ENCODE measurements at regions not wholly inside any gene's neighbourhood (a gene's known extent, or its start where the extent isn't known, plus 50 kb on each side); places are given as distances from the start of the nearest gene placed in this dataset.
A peak's percentile ranks its signal among the peaks of the same experiment; 100 is the strongest.
"Not testable (repeated sequence)": the region's sequence is repeated elsewhere in the genome, so short reads cannot be mapped to it uniquely, and the experiment has no call there.

GRCh38 chr21:14741256-14741655 lies 195.1 kb upstream of the SAMSN1 start:
- Histone ChIP-seq H3K79me2 (no peaks in the 10 kb centered on the region), H3K4me2 (no peak overlapping the region), H3K27ac (no peak overlapping the region), H3K27me3 (no peaks in the 10 kb centered on the region), H4K20me1 (ENCODE audit: insufficient read depth, poor library complexity, severe bottlenecking) (no peaks in the 10 kb centered on the region), H2AFZ (no peak overlapping the region), H3K9me3 (ENCODE audit: low read depth) (no peaks in the 10 kb centered on the region), H3K36me3 (replicated peaks; ENCODE audit: insufficient read depth, low read depth) (no peaks in the 10 kb centered on the region), H3K4me3 (no peak overlapping the region), H3K9me2 (replicated peaks; ENCODE audit: insufficient read depth) (no peaks in the 10 kb centered on the region), H3K4me1 (ENCODE audit: insufficient read depth) (no peaks in the 10 kb centered on the region)
- TF ChIP-seq EZH2 (IDR thresholded peaks at IDR 0.05; ENCODE audit: borderline replicate concordance) = no peak
- no peak for TF ChIP-seq CTCF (IDR thresholded peaks at IDR 0.05; ENCODE audit: poor library complexity)
- no peak for TF ChIP-seq EZH2phosphoT487 (IDR thresholded peaks at IDR 0.05; ENCODE audit: low read depth, severe bottlenecking, unreplicated experiment)
- 79% methylated on average over 1 of the region's 1 CpG for WGBS (ENCODE audit: low lambda C conversion rate, missing lambda C conversion rate)
- peak; percentile 60 for DNase-seq (ENCODE audit: low spot score)

- Histone ChIP-seq H3K4me2 (no peak overlapping the region), H2AFZ (no peak overlapping the region), H3K27me3 (no peaks in the 10 kb centered on the region), H4K20me1 (ENCODE audit: insufficient read depth, poor library complexity, severe bottlenecking) (no peaks in the 10 kb centered on the region), H3K4me1 (ENCODE audit: insufficient read depth) (no peaks in the 10 kb centered on the region), H3K9me3 (ENCODE audit: low read depth) (no peaks in the 10 kb centered on the region), H3K79me2 (no peaks in the 10 kb centered on the region), H3K36me3 (replicated peaks; ENCODE audit: insufficient read depth, low read depth) (no peaks in the 10 kb centered on the region), H3K9me2 (replicated peaks; ENCODE audit: insufficient read depth) (no peaks in the 10 kb centered on the region), H3K4me3 (no peak overlapping the region), H3K27ac (no peak overlapping the region)
- WGBS (ENCODE audit: low lambda C conversion rate, missing lambda C conversion rate) = 90% methylated on average over 1 of the region's 1 CpG
- no peak for DNase-seq (ENCODE audit: low spot score)
- TF ChIP-seq EZH2phosphoT487 (IDR thresholded peaks at IDR 0.05; ENCODE audit: low read depth, severe bottlenecking, unreplicated experiment) = no peak
- TF ChIP-seq CTCF (IDR thresholded peaks at IDR 0.05; ENCODE audit: poor library complexity) = no peak
- TF ChIP-seq EZH2 (IDR thresholded peaks at IDR 0.05; ENCODE audit: borderline replicate concordance) = no peak
These were observed 194.6 kb upstream of the SAMSN1 start for GRCh38 chr21:14740692-14741091.

GRCh38 chr21:14740116-14740515 lies 194.0 kb upstream of the SAMSN1 start:
- TF ChIP-seq EZH2phosphoT487 (IDR thresholded peaks at IDR 0.05; ENCODE audit: low read depth, severe bottlenecking, unreplicated experiment) (no peak), EZH2 (IDR thresholded peaks at IDR 0.05; ENCODE audit: borderline replicate concordance) (no peak), CTCF (IDR thresholded peaks at IDR 0.05; ENCODE audit: poor library complexity) (no peak)
- Histone ChIP-seq H3K27me3 (no peaks in the 10 kb centered on the region), H2AFZ (no peak overlapping the region), H4K20me1 (ENCODE audit: insufficient read depth, poor library complexity, severe bottlenecking) (no peaks in the 10 kb centered on the region), H3K9me3 (ENCODE audit: low read depth) (no peaks in the 10 kb centered on the region), H3K27ac (no peak overlapping the region), H3K9me2 (replicated peaks; ENCODE audit: insufficient read depth) (no peaks in the 10 kb centered on the region), H3K36me3 (replicated peaks; ENCODE audit: insufficient read depth, low read depth) (no peaks in the 10 kb centered on the region), H3K4me2 (no peak overlapping the region), H3K4me1 (ENCODE audit: insufficient read depth) (no peaks in the 10 kb centered on the region), H3K4me3 (no peak overlapping the region), H3K79me2 (no peaks in the 10 kb centered on the region)
- WGBS (ENCODE audit: low lambda C conversion rate, missing lambda C conversion rate) = 89% methylated on average over 3 of the region's 3 CpGs
- DNase-seq (ENCODE audit: low spot score) = no peak

- Histone ChIP-seq H3K9me2 (replicated peaks; ENCODE audit: insufficient read depth) (no peaks in the 10 kb centered on the region), H3K9me3 (ENCODE audit: low read depth) (no peaks in the 10 kb centered on the region), H3K27me3 (no peaks in the 10 kb centered on the region), H3K79me2 (no peaks in the 10 kb centered on the region), H3K4me3 (no peak overlapping the region), H3K27ac (no peak overlapping the region), H3K4me2 (no peak overlapping the region), H3K36me3 (replicated peaks; ENCODE audit: insufficient read depth, low read depth) (no peaks in the 10 kb centered on the region), H4K20me1 (ENCODE audit: insufficient read depth, poor library complexity, severe bottlenecking) (no peaks in the 10 kb centered on the region), H2AFZ (no peak overlapping the region), H3K4me1 (ENCODE audit: insufficient read depth) (no peaks in the 10 kb centered on the region)
- WGBS (ENCODE audit: low lambda C conversion rate, missing lambda C conversion rate) = 82% methylated on average over 2 of the region's 2 CpGs
- no peak for DNase-seq (ENCODE audit: low spot score)
- TF ChIP-seq EZH2phosphoT487 (IDR thresholded peaks at IDR 0.05; ENCODE audit: low read depth, severe bottlenecking, unreplicated experiment) (no peak), CTCF (IDR thresholded peaks at IDR 0.05; ENCODE audit: poor library complexity) (no peak), EZH2 (IDR thresholded peaks at IDR 0.05; ENCODE audit: borderline replicate concordance) (no peak)
These were observed 193.5 kb upstream of the SAMSN1 start for GRCh38 chr21:14739590-14739989.

- H3K27me3 ChIP-seq; H3K36me3 ChIP-seq (replicated peaks; ENCODE audit: insufficient read depth, low read depth); H4K20me1 ChIP-seq (ENCODE audit: insufficient read depth, poor library complexity, severe bottlenecking); H3K27ac ChIP-seq; DNase-seq (ENCODE audit: low spot score); H2AFZ ChIP-seq; H3K4me1 ChIP-seq (ENCODE audit: insufficient read depth); H3K9me3 ChIP-seq (ENCODE audit: low read depth); H3K9me2 ChIP-seq (replicated peaks; ENCODE audit: insufficient read depth); H3K4me2 ChIP-seq; H3K4me3 ChIP-seq; H3K79me2 ChIP-seq: not testable (repeated sequence)
- 98% methylated on average over 3 of the region's 3 CpGs for WGBS (ENCODE audit: low lambda C conversion rate, missing lambda C conversion rate)
These were observed 192.5 kb upstream of the SAMSN1 start for GRCh38 chr21:14738576-14738975.

Data from hepatocyte (in vitro differentiated cells).